HepG2 (cell line): ENCODE measurements at regions not wholly inside any gene's neighbourhood (a gene's known extent, or its start where the extent isn't known, plus 50 kb on each side); places are given as distances from the start of the nearest gene placed in this dataset.

Experiments
- ATAC-seq: fragments of 200-7000 bp; cut with Tn5 transposase; 3 replicates; pipeline ENCODE4 v1.9.1; 2020; ENCODE audit warnings: mild to moderate bottlenecking, moderate library complexity
- BruUV-seq: library from RNA; stranded (reverse); fragments of 400-500 nt; replicated peaks from 2 replicates; lab custom pipeline; 2021; lab: Mats Ljungman, UMichigan
- CTCF ChIA-PET: fragments of 300-600 bp; formaldehyde crosslinking; extraction: SDS; loops from one replicate; lab custom pipeline; 2021; ENCODE audit warnings: low total read pairs, inconsistent platforms, low intra/inter-chr PET ratio; lab: Yijun Ruan, JAX
- POLR2A ChIA-PET: fragments of 350-600 bp; sonication (Branson Sonifier 250); formaldehyde crosslinking; loops from one replicate; lab custom pipeline; 2020; ENCODE audit warnings: antibody characterized with exemption, inconsistent platforms; lab: Yijun Ruan, JAX
- DNase-seq: peaks from one replicate; pipeline ENCODE4 v3.0.0-alpha.2; 2015; ENCODE audit warnings: low spot score
- FAIRE-seq: peaks from 3 replicates; lab custom pipeline; 2011; peaks lifted over from hg19 to GRCh38; lab: Jason Lieb, UNC
- H2AFZ ChIP-seq: one replicate; pipeline ENCODE4 v1.6.1; 2011; ENCODE audit warnings: low read length, inconsistent platforms
- H3K27ac ChIP-seq: fragments of 300-600 bp; 3 replicates; pipeline ENCODE4 v1.8.0; 2011; ENCODE audit warnings: mixed run types, mild to moderate bottlenecking, mixed read lengths, low read length, inconsistent platforms; ENCODE audit not compliant: insufficient read depth; ENCODE audit errors: extremely low read length
- H3K27me3 ChIP-seq, 2 experiments: fragments of 200-600 bp in 1 of 2; 2 replicates in 1 of 2; 3 replicates in 1 of 2; pipeline versions ENCODE4 v1.6.0 to v1.8.0; 2011; ENCODE audit warnings: low read length in 2 of 2, mild to moderate bottlenecking in 2 of 2, moderate library complexity in 2 of 2, inconsistent platforms in 1 of 2; ENCODE audit not compliant: insufficient read depth in 2 of 2, control insufficient read depth in 1 of 2
- H3K36me3 ChIP-seq, 2 experiments: fragments of 200-600 bp in 1 of 2; replicated peaks in 1 of 2; 2 replicates in 1 of 2; 3 replicates in 1 of 2; pipeline versions ENCODE4 v1.5.1 to v1.8.0; 2011; ENCODE audit warnings: low read length in 2 of 2, inconsistent platforms in 1 of 2; ENCODE audit not compliant: insufficient read depth in 2 of 2, control insufficient read depth in 1 of 2
- H3K4me1 ChIP-seq: 2 replicates; pipeline ENCODE4 v1.5.1; 2012; ENCODE audit warnings: low read length, inconsistent platforms; ENCODE audit not compliant: insufficient read depth
- H3K4me2 ChIP-seq: 2 replicates; pipeline ENCODE4 v1.6.0; 2011; ENCODE audit warnings: low read depth, low read length, inconsistent platforms
- H3K4me3 ChIP-seq, 3 experiments: fragments of 200-600 bp in 1 of 3; sonication (generic), shearing (Covaris generic) in 1 of 3; replicated peaks in 1 of 3; 2 replicates each; pipeline ENCODE4 v1.5.1; 2011 to 2016; ENCODE audit warnings: low read length in 3 of 3, inconsistent platforms in 2 of 3, low read depth in 2 of 3, mild to moderate bottlenecking in 2 of 3, control low read depth in 1 of 3, mixed read lengths in 1 of 3; ENCODE audit not compliant: insufficient read depth in 1 of 3
- H3K79me2 ChIP-seq: one replicate; pipeline ENCODE4 v1.6.1; 2011; ENCODE audit warnings: low read length, inconsistent platforms; ENCODE audit not compliant: insufficient read depth
- H3K9ac ChIP-seq: 2 replicates; pipeline ENCODE4 v1.6.0; 2011; ENCODE audit warnings: mild to moderate bottlenecking, low read depth, low read length, inconsistent platforms; ENCODE audit not compliant: insufficient read depth
- H3K9me3 ChIP-seq: 2 replicates; pipeline ENCODE4 v1.5.1; 2012; ENCODE audit warnings: mild to moderate bottlenecking, low read length
- H4K20me1 ChIP-seq: 2 replicates; pipeline ENCODE4 v1.6.0; 2011; ENCODE audit warnings: inconsistent platforms, mild to moderate bottlenecking, low read length, moderate library complexity; ENCODE audit not compliant: insufficient read depth
- NRL ChIP-seq: sonication (generic); formaldehyde crosslinking; IDR thresholded peaks from 2 replicates; pipeline ENCODE4 v1.5.0; 2020; ENCODE audit warnings: missing genetic modification reagents, mild to moderate bottlenecking, moderate library complexity, borderline replicate concordance
- POLR2AphosphoS2 ChIP-seq: IDR thresholded peaks from 2 replicates; pipeline ENCODE4 v1.6.1; 2011; ENCODE audit warnings: low read depth, low read length, improper control_type of control experiment
- TP53 ChIP-seq: sonication (generic); formaldehyde crosslinking; conservative IDR thresholded peaks from 2 replicates; pipeline ENCODE4 v1.4.0; 2020; ENCODE audit warnings: missing genetic modification reagents
- ZNF160 ChIP-seq: sonication (generic); formaldehyde crosslinking; IDR thresholded peaks from 2 replicates; pipeline ENCODE4 v1.8.0; 2022; ENCODE audit warnings: mild to moderate bottlenecking, inconsistent platforms, missing genetic modification reagents
- ZNF777 ChIP-seq: sonication (generic); formaldehyde crosslinking; IDR thresholded peaks from 2 replicates; pipeline ENCODE4 v1.4.0; 2020; ENCODE audit warnings: missing genetic modification reagents
- WGBS: methylation state at CpG from one replicate; pipeline ENCODE4 v1.1.6; 2017; ENCODE audit warnings: low lambda C conversion rate; 5-methylcytosine and 5-hydroxymethylcytosine counted together
- in situ Hi-C: cut with HindIII; loops from 2 replicates; pipeline ENCODE4 v1.10.0; 2017; ENCODE audit warnings: low pct_unique_long_range_greater_than_20kb; ENCODE audit not compliant: extremely low pct_ligation_motif_present
- intact Hi-C: fragments of 100-400 bp; cut with micrococcal nuclease; formaldehyde crosslinking; loops from one replicate; pipeline ENCODE4 v1.10.0; 2022; ENCODE audit not compliant: unreplicated experiment
- TF ChIP-seq, protein P1 (sequence below): sonication (generic); formaldehyde crosslinking; IDR thresholded peaks from 2 replicates; pipeline ENCODE4 v1.5.1; 2020; ENCODE audit warnings: missing genetic modification reagents, mild to moderate bottlenecking, borderline replicate concordance
- TF ChIP-seq, protein P2 (sequence below), 2 experiments: IDR thresholded peaks; 2 replicates each; pipeline ENCODE4 v1.6.1; 2011 to 2012; ENCODE audit warnings: low read length in 2 of 2, borderline replicate concordance in 1 of 2, low read depth in 1 of 2, mild to moderate bottlenecking in 1 of 2, moderate library complexity in 1 of 2
- TF ChIP-seq, protein P3 (sequence below): sonication (generic); formaldehyde crosslinking; IDR thresholded peaks from 2 replicates; pipeline ENCODE4 v1.5.0; 2020; ENCODE audit warnings: missing genetic modification reagents
- TF ChIP-seq, protein P4 (sequence below): sonication (generic); formaldehyde crosslinking; IDR thresholded peaks from 2 replicates; pipeline ENCODE4 v1.5.1; 2020; ENCODE audit warnings: missing genetic modification reagents, mild to moderate bottlenecking, borderline replicate concordance
- TF ChIP-seq, protein P5 (sequence below): sonication (generic); formaldehyde crosslinking; IDR thresholded peaks from 2 replicates; pipeline ENCODE4 v1.4.0; 2020; ENCODE audit warnings: mild to moderate bottlenecking, low read depth, missing genetic modification reagents

DNA sequence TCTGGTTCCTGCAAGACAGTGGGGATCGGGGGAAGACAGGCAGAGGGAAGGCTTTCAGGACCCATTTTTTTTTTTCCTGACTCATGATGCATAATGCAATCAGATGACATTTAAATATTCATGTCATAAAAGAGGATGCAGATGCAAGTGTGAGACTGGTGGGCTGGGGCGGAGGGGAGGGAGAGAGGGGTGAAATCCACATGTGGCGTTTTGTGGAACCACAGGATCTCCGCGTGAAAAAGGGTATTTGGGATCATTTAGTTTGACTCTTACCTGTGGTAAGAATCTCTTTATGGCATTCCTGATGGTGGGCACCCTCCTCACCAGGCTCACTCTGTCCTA, 249.3 kb upstream of the CSF3R start:
- in situ Hi-C loops = no loop called here
- H3K36me3 ChIP-seq = no peaks in the 10 kb centered on the region
- H3K27ac ChIP-seq = no peak overlapping the region
- FAIRE-seq (no peak), DNase-seq (no peak), ATAC-seq (no peak)
- H2AFZ ChIP-seq = no peak overlapping the region
- 9% methylated on average over 5 of the region's 5 CpGs for WGBS
- no peak overlapping the region for H3K4me2 ChIP-seq
- H3K27me3 ChIP-seq = peaks cover 5 to 28% of the 10 kb centered on the region in 2 experiments; a peak in 3 of 5 replicates
- H3K9me3 ChIP-seq = no peaks in the 10 kb centered on the region
- intact Hi-C loops = no loop called here
- no peak overlapping the region for H3K9ac ChIP-seq
- ChIA-PET POLR2A (no interaction called here), CTCF (interaction anchor here (0.6 kb wide), 1 partner anchor 287 kb away, joined by 3 read pairs; no protein-coding TSS in a partner anchor)
- H3K4me1 ChIP-seq = no peaks in the 10 kb centered on the region
- BruUV-seq = no TSS peak
- no peaks in the 10 kb centered on the region for H4K20me1 ChIP-seq
- no peaks in the 10 kb centered on the region for H3K79me2 ChIP-seq
- no peak overlapping the region for H3K4me3 ChIP-seq
- TF ChIP-seq, protein P1, sequence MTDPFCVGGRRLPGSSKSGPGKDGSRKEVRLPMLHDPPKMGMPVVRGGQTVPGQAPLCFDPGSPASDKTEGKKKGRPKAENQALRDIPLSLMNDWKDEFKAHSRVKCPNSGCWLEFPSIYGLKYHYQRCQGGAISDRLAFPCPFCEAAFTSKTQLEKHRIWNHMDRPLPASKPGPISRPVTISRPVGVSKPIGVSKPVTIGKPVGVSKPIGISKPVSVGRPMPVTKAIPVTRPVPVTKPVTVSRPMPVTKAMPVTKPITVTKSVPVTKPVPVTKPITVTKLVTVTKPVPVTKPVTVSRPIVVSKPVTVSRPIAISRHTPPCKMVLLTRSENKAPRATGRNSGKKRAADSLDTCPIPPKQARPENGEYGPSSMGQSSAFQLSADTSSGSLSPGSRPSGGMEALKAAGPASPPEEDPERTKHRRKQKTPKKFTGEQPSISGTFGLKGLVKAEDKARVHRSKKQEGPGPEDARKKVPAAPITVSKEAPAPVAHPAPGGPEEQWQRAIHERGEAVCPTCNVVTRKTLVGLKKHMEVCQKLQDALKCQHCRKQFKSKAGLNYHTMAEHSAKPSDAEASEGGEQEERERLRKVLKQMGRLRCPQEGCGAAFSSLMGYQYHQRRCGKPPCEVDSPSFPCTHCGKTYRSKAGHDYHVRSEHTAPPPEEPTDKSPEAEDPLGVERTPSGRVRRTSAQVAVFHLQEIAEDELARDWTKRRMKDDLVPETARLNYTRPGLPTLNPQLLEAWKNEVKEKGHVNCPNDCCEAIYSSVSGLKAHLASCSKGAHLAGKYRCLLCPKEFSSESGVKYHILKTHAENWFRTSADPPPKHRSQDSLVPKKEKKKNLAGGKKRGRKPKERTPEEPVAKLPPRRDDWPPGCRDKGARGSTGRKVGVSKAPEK (CRISPR knock-in tag) = no peak
- TF ChIP-seq POLR2AphosphoS2 (no peak), ZNF777 (CRISPR knock-in tag) (no peak), TP53 (CRISPR knock-in tag) (no peak), ZNF160 (CRISPR knock-in tag) (no peak), NRL (no peak)
- TF ChIP-seq, protein P2, sequence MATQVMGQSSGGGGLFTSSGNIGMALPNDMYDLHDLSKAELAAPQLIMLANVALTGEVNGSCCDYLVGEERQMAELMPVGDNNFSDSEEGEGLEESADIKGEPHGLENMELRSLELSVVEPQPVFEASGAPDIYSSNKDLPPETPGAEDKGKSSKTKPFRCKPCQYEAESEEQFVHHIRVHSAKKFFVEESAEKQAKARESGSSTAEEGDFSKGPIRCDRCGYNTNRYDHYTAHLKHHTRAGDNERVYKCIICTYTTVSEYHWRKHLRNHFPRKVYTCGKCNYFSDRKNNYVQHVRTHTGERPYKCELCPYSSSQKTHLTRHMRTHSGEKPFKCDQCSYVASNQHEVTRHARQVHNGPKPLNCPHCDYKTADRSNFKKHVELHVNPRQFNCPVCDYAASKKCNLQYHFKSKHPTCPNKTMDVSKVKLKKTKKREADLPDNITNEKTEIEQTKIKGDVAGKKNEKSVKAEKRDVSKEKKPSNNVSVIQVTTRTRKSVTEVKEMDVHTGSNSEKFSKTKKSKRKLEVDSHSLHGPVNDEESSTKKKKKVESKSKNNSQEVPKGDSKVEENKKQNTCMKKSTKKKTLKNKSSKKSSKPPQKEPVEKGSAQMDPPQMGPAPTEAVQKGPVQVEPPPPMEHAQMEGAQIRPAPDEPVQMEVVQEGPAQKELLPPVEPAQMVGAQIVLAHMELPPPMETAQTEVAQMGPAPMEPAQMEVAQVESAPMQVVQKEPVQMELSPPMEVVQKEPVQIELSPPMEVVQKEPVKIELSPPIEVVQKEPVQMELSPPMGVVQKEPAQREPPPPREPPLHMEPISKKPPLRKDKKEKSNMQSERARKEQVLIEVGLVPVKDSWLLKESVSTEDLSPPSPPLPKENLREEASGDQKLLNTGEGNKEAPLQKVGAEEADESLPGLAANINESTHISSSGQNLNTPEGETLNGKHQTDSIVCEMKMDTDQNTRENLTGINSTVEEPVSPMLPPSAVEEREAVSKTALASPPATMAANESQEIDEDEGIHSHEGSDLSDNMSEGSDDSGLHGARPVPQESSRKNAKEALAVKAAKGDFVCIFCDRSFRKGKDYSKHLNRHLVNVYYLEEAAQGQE (IDR thresholded peaks at IDR 0.05; ENCODE audit: borderline replicate concordance in 1 of 2, low read depth in 1 of 2, low read length in 2 of 2) = no peak
- TF ChIP-seq, protein P3, sequence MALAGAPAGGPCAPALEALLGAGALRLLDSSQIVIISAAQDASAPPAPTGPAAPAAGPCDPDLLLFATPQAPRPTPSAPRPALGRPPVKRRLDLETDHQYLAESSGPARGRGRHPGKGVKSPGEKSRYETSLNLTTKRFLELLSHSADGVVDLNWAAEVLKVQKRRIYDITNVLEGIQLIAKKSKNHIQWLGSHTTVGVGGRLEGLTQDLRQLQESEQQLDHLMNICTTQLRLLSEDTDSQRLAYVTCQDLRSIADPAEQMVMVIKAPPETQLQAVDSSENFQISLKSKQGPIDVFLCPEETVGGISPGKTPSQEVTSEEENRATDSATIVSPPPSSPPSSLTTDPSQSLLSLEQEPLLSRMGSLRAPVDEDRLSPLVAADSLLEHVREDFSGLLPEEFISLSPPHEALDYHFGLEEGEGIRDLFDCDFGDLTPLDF (CRISPR knock-in tag) = no peak
- TF ChIP-seq, protein P4, sequence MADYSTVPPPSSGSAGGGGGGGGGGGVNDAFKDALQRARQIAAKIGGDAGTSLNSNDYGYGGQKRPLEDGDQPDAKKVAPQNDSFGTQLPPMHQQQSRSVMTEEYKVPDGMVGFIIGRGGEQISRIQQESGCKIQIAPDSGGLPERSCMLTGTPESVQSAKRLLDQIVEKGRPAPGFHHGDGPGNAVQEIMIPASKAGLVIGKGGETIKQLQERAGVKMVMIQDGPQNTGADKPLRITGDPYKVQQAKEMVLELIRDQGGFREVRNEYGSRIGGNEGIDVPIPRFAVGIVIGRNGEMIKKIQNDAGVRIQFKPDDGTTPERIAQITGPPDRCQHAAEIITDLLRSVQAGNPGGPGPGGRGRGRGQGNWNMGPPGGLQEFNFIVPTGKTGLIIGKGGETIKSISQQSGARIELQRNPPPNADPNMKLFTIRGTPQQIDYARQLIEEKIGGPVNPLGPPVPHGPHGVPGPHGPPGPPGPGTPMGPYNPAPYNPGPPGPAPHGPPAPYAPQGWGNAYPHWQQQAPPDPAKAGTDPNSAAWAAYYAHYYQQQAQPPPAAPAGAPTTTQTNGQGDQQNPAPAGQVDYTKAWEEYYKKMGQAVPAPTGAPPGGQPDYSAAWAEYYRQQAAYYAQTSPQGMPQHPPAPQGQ (CRISPR knock-in tag) = no peak
- TF ChIP-seq, protein P5, sequence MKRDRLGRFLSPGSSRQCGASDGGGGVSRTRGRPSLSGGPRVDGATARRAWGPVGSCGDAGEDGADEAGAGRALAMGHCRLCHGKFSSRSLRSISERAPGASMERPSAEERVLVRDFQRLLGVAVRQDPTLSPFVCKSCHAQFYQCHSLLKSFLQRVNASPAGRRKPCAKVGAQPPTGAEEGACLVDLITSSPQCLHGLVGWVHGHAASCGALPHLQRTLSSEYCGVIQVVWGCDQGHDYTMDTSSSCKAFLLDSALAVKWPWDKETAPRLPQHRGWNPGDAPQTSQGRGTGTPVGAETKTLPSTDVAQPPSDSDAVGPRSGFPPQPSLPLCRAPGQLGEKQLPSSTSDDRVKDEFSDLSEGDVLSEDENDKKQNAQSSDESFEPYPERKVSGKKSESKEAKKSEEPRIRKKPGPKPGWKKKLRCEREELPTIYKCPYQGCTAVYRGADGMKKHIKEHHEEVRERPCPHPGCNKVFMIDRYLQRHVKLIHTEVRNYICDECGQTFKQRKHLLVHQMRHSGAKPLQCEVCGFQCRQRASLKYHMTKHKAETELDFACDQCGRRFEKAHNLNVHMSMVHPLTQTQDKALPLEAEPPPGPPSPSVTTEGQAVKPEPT (CRISPR knock-in tag) = no peak
